ENCODE measurements at regions not wholly inside any gene's neighbourhood (a gene's known extent, or its start where the extent isn't known, plus 50 kb on each side); places are given as distances from the start of the nearest gene placed in this dataset.

DNA sequence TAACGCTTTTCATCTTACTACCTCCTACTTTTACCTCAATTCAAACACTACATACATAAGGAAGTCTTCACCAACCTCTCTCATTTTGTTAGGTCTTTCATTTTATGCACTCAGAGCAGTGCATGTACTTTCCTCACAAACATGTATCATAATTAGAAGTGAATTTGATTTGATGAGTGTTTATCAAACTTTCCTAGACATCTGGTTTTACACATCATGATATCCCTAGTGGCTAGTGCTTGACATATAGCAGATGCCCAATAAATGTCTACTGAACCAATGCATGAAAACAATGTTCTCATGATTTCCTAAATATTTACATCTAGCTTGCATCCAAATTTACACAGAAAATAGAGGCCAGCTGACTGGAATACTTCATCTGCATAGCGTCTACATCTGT, 323.4 kb upstream of the KIF2B start:
- no peaks in the 10 kb centered on the region for H3K27me3 ChIP-seq
- DNase-seq = no peak
- in situ Hi-C loops (cut with MboI; ENCODE audit: low sequenced_read_pairs in 4 of 4) (no loop called here), intact Hi-C loops (cut with DNase I; ENCODE audit: low total_unique reads) (no loop called here)
- TF ChIP-seq CTCF (IDR thresholded peaks at IDR 0.05 in 4 of 5, conservative IDR thresholded peaks at IDR 0.05 in 1 of 5) (no peak), POLR2A (IDR thresholded peaks at IDR 0.05) (no peak)
- no peak overlapping the region for H3K27ac ChIP-seq
- H3K36me3 ChIP-seq = no peaks in the 10 kb centered on the region
- no peak for ATAC-seq
- H3K4me3 ChIP-seq = no peak overlapping the region
- H3K9me3 ChIP-seq = no peaks in the 10 kb centered on the region
- no peaks in the 10 kb centered on the region for H3K4me1 ChIP-seq

DNA sequence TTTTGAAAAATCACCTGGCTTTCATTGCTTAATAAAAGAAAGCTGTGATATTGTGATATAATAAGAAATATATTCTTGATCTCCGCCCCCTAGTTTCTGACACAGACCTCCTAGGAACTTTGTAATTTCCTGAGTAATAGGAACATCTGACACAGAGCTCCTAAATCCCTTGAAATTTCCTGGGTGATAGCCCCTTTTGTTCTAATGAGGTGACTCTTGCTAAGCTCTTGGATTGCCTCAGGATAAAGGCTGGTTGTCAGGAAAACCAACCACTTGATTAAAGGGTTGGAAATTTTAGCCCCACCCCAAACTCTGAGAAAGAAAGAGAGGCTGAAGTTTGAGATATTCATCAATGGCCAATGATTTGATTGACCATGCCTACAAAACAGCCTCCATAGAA, 326.4 kb upstream of the KIF2B start:
- no peak overlapping the region for H3K4me3 ChIP-seq
- ATAC-seq = no peak
- H3K27me3 ChIP-seq = no peaks in the 10 kb centered on the region
- intact Hi-C loops (cut with DNase I; ENCODE audit: low total_unique reads) (no loop called here), in situ Hi-C loops (cut with MboI; ENCODE audit: low sequenced_read_pairs in 4 of 4) (no loop called here)
- no peaks in the 10 kb centered on the region for H3K9me3 ChIP-seq
- H3K27ac ChIP-seq = no peak overlapping the region
- H3K4me1 ChIP-seq = no peaks in the 10 kb centered on the region
- TF ChIP-seq POLR2A (IDR thresholded peaks at IDR 0.05) (no peak), CTCF (IDR thresholded peaks at IDR 0.05 in 4 of 5, conservative IDR thresholded peaks at IDR 0.05 in 1 of 5) (no peak)
- DNase-seq = no peak
- H3K36me3 ChIP-seq = no peaks in the 10 kb centered on the region

DNA sequence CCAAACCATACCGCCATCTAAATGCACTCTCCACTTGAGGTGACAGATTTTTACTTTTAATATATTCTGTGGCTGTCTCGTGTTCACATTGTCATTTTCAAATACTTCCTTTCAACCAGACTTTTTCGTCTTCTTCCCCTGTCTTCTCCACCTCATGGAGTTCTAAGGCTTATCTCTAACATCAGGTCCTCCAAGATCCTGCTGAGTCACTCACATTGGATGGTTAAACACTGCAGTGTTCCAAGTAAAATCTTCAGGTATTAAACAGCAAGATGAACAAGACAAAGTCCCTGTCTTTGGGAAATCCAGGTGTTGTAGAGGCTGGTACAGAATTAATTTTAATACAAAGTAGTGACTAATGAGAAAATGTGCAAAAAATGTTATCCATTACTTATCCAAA, 330.2 kb upstream of the KIF2B start:
- intact Hi-C loops (cut with DNase I; ENCODE audit: low total_unique reads) = no loop called here
- no peaks in the 10 kb centered on the region for H3K36me3 ChIP-seq
- no peaks in the 10 kb centered on the region for H3K4me1 ChIP-seq
- no peak for TF ChIP-seq CTCF (IDR thresholded peaks at IDR 0.05 in 4 of 5, conservative IDR thresholded peaks at IDR 0.05 in 1 of 5)
- no peak for TF ChIP-seq POLR2A (IDR thresholded peaks at IDR 0.05)
- DNase-seq = no peak
- no peak overlapping the region for H3K27ac ChIP-seq
- in situ Hi-C loops (cut with MboI; ENCODE audit: low sequenced_read_pairs in 4 of 4) = no loop called here
- H3K9me3 ChIP-seq = no peaks in the 10 kb centered on the region
- no peaks in the 10 kb centered on the region for H3K27me3 ChIP-seq
- no peak for ATAC-seq
- H3K4me3 ChIP-seq = no peak overlapping the region

DNA sequence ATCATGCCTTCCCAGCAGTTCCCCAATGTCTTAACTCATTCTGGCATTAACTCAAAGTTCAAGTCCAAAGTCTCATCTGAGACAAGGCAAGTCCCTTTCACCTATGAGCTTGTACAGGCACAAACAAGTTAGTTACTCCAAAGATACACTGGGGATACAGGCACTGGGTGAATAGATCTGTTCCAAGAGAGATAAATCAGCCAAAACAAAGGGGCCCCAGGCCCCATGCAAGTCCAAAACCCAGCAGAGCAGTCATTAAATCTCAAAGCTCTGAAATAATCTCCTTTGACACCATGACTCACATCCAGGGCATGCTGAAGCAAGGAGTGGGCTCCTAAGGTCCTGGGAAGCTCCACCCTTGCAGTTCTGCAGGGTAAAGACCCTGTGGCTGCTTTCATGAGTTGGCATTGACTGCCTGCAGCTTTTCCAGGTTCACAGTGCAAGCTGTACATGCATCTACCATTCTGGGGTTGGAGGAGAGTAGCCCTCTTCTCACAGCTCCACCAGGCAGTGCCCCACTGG, 332.2 kb upstream of the KIF2B start:
- intact Hi-C loops (cut with DNase I; ENCODE audit: low total_unique reads) = no loop called here
- H3K27me3 ChIP-seq = no peaks in the 10 kb centered on the region
- H3K27ac ChIP-seq = no peak overlapping the region
- no peaks in the 10 kb centered on the region for H3K4me1 ChIP-seq
- no peaks in the 10 kb centered on the region for H3K36me3 ChIP-seq
- H3K9me3 ChIP-seq = no peaks in the 10 kb centered on the region
- in situ Hi-C loops (cut with MboI; ENCODE audit: low sequenced_read_pairs in 4 of 4) = no loop called here
- TF ChIP-seq POLR2A (IDR thresholded peaks at IDR 0.05) (no peak), CTCF (IDR thresholded peaks at IDR 0.05 in 4 of 5, conservative IDR thresholded peaks at IDR 0.05 in 1 of 5) (no peak)
- no peak for ATAC-seq
- no peak overlapping the region for H3K4me3 ChIP-seq
- no peak for DNase-seq

- in situ Hi-C loops (cut with MboI; ENCODE audit: low sequenced_read_pairs in 4 of 4) = no loop called here
- Histone ChIP-seq H3K27me3 (no peaks in the 10 kb centered on the region), H3K27ac (no peak overlapping the region), H3K4me3 (no peak overlapping the region), H3K9me3 (no peaks in the 10 kb centered on the region), H3K4me1 (no peaks in the 10 kb centered on the region), H3K36me3 (no peaks in the 10 kb centered on the region)
- DNase-seq = no peak
- no peak for TF ChIP-seq CTCF (IDR thresholded peaks at IDR 0.05 in 4 of 5, conservative IDR thresholded peaks at IDR 0.05 in 1 of 5)
- TF ChIP-seq POLR2A (IDR thresholded peaks at IDR 0.05) = no peak
- ATAC-seq = no peak
- intact Hi-C loops (cut with DNase I; ENCODE audit: low total_unique reads) = no loop called here
Observed at GRCh38 chr17:53483704-53484103, 339.0 kb upstream of the KIF2B start.
